ENCODE measurements at regions not wholly inside any gene's neighbourhood (a gene's known extent, or its start where the extent isn't known, plus 50 kb on each side); places are given as distances from the start of the nearest gene placed in this dataset.

DNA sequence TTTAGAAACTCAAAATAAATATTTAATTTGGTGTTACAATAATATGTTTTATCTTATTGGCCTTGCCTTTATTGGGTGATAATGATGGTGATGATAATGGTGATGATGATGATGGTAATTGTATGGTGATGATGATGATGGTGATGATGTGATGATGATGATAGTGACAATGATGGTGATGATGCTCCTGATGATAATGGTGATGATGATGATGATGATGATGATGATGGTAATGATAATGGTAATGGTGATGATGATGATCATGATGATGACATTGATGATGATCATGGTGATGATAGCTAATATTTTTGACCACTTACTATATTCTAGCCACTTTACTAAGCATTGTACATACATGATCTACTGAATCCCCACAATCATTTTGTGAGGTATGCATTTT is 1548.6 kb upstream of the TMEM132C start:
- Histone ChIP-seq H3K18ac (ENCODE audit: low read length) (no peak overlapping the region), H4K8ac (ENCODE audit: low read depth, low read length) (no peak overlapping the region), H3K79me1 (ENCODE audit: low read depth, low read length) (no peaks in the 10 kb centered on the region), H3K4me1 (ENCODE audit: control insufficient read depth in 2 of 2, insufficient read depth in 1 of 2, low read depth in 1 of 2, low read length in 2 of 2) (peaks cover 0 to 4% of the 10 kb centered on the region in 2 donors), H2BK12ac (ENCODE audit: low read length) (no peak overlapping the region), H3K4me3 (ENCODE audit: low read length in 2 of 2) (no peak overlapping the region), H3K23ac (ENCODE audit: low read depth, low read length, poor library complexity) (no peak overlapping the region), H4K91ac (ENCODE audit: low read depth, low read length, poor library complexity) (no peak overlapping the region), H3K27me3 (ENCODE audit: control insufficient read depth in 3 of 3, insufficient read depth in 3 of 3, low read depth in 1 of 3, low read length in 3 of 3) (no peaks in the 10 kb centered on the region), H3K9me3 (replicated peaks in 1 of 2; ENCODE audit: control insufficient read depth in 2 of 2, insufficient read depth in 1 of 2, low read depth in 1 of 2, low read length in 2 of 2) (no peaks in the 10 kb centered on the region), H2AK5ac (ENCODE audit: low read depth, low read length) (no peak overlapping the region), H3K36me3 (replicated peaks in 1 of 2; ENCODE audit: control insufficient read depth in 2 of 2, insufficient read depth in 2 of 2, low read length in 2 of 2) (no peaks in the 10 kb centered on the region), H2BK5ac (ENCODE audit: low read length) (no peak overlapping the region), H3K4ac (ENCODE audit: low read length) (no peak overlapping the region), H3K4me2 (ENCODE audit: insufficient read depth, low read length, poor library complexity, severe bottlenecking) (no peak overlapping the region), H2BK120ac (ENCODE audit: low read depth, low read length) (no peak overlapping the region), H2BK15ac (ENCODE audit: low read length) (no peak overlapping the region), H2AFZ (ENCODE audit: low read length) (no peak overlapping the region), H3K27ac (replicated peaks; ENCODE audit: low read length) (no peak overlapping the region), H3K14ac (ENCODE audit: low read length) (no peak overlapping the region), H3K9ac (ENCODE audit: low read depth, low read length, poor library complexity) (no peak overlapping the region)
- DNase-seq (ENCODE audit: low spot score): no peak

DNA sequence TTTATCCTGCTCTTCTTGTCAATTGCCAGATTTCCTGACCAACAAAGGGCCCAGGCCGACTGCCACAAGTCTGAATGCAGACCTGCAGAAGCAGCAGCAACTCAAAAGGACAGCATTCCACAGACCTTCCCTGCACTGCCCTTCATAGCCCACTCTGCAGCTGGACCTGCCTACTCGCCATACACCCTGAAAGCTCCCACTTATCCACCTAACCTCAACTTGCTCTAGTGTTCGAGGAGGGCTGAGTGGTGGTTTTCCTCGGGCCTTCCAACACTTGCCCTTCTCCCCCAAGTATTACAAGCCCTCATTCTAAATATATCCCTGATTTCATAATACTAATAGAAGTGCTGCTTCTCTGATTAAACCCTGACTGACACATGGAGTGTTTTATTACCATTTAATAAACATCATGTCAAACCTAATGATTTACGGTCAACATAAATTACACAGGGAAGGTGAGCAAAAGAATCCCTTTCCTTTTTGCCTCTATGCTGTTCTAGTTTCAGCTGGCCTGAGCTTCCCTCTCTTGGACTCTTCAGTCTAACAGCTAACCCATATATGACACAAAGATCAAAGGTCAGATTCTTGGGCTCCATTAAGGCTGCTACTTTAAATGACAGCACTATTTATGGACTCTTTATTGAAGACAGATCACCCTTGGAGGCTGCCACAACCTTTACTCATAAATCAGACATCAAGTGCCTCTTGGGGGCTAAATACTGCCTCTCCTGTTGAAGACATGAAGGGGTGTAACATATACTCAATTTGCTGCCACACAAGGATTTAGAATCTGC is 1546.9 kb upstream of the TMEM132C start:
- H3K79me1 ChIP-seq (ENCODE audit: low read depth, low read length): no peaks in the 10 kb centered on the region
- H3K9ac ChIP-seq (ENCODE audit: low read depth, low read length, poor library complexity): no peak overlapping the region
- whole genome bisulfite sequencing, 2 donors (ENCODE audit: extremely low coverage in 2 of 2, insufficient read length in 2 of 2, insufficient replicate concordance in 1 of 2): no CpG with 5 or more reads among the region's 5 CpGs
- DNase-seq (ENCODE audit: low spot score): no peak
- H3K4me2 ChIP-seq (ENCODE audit: insufficient read depth, low read length, poor library complexity, severe bottlenecking): no peak overlapping the region
- H2AK5ac ChIP-seq (ENCODE audit: low read depth, low read length): no peak overlapping the region
- H3K27ac ChIP-seq (replicated peaks; ENCODE audit: low read length): no peak overlapping the region
- no peak overlapping the region for H2AFZ ChIP-seq (ENCODE audit: low read length)
- H3K23ac ChIP-seq (ENCODE audit: low read depth, low read length, poor library complexity): no peak overlapping the region
- H3K18ac ChIP-seq (ENCODE audit: low read length): no peak overlapping the region
- peaks cover 0 to 4% of the 10 kb centered on the region in 2 donors for H3K4me1 ChIP-seq (ENCODE audit: control insufficient read depth in 2 of 2, insufficient read depth in 1 of 2, low read depth in 1 of 2, low read length in 2 of 2)
- no peak overlapping the region for H3K4ac ChIP-seq (ENCODE audit: low read length)
- H3K9me3 ChIP-seq (replicated peaks in 1 of 2; ENCODE audit: control insufficient read depth in 2 of 2, insufficient read depth in 1 of 2, low read depth in 1 of 2, low read length in 2 of 2): peaks cover 0 to 5% of the 10 kb centered on the region in 2 donors
- H2BK12ac ChIP-seq (ENCODE audit: low read length): no peak overlapping the region
- no peak overlapping the region for H2BK5ac ChIP-seq (ENCODE audit: low read length)
- H3K4me3 ChIP-seq (ENCODE audit: low read length in 2 of 2): no peak overlapping the region
- peaks cover 0 to 12% (median 4%) of the 10 kb centered on the region in 3 experiments for H3K27me3 ChIP-seq (ENCODE audit: control insufficient read depth in 3 of 3, insufficient read depth in 3 of 3, low read depth in 1 of 3, low read length in 3 of 3)
- H2BK15ac ChIP-seq (ENCODE audit: low read length): no peak overlapping the region
- no peak overlapping the region for H4K8ac ChIP-seq (ENCODE audit: low read depth, low read length)
- no peaks in the 10 kb centered on the region for H3K36me3 ChIP-seq (replicated peaks in 1 of 2; ENCODE audit: control insufficient read depth in 2 of 2, insufficient read depth in 2 of 2, low read length in 2 of 2)
- H2BK120ac ChIP-seq (ENCODE audit: low read depth, low read length): no peak overlapping the region
- H3K14ac ChIP-seq (ENCODE audit: low read length): no peak overlapping the region
- no peak overlapping the region for H4K91ac ChIP-seq (ENCODE audit: low read depth, low read length, poor library complexity)

DNA sequence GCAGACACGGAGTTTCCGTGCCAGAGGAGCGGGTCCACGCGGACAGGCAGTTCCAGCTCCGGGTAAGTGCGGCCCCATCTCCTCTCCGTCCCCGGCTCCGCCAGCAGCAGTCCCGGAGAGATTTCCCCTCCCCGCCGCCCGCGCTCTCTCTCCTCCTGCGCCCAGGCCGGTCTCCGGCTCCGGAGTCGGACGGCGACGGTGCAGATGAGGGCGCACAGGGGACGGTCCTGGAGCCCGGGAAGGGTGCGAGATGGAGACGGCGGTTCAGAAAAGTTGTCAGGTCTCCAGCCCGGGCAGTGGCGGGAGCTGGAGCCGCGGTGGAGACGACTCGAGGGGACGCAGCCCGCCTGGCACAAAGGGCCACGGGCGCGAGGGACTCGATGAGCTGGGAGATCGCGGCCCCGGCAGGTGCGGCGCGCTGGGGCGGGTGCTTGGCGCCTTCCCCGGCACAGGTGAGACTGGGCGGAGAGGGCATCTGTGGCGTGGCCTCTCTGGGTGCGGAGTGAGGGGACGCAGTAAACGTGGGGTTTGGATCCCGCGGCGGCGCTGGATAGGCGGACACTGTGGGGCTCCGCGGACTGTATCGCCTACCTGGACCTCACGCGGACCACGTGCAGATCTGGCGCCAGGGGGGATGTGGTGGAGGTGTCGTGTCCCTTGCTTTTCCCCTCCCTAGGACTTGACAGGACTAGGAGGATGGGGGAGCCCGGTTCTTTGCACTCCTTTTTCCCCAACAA is 1540.3 kb upstream of the TMEM132C start:
- H2AK5ac ChIP-seq (ENCODE audit: low read depth, low read length): peak overlapping the region; percentile 52
- H3K14ac ChIP-seq (ENCODE audit: low read length): no peak overlapping the region
- no peak overlapping the region for H2BK12ac ChIP-seq (ENCODE audit: low read length)
- peaks cover 19 to 52% (median 41%) of the 10 kb centered on the region in 3 experiments for H3K27me3 ChIP-seq (ENCODE audit: control insufficient read depth in 3 of 3, insufficient read depth in 3 of 3, low read depth in 1 of 3, low read length in 3 of 3)
- no peak overlapping the region for H4K91ac ChIP-seq (ENCODE audit: low read depth, low read length, poor library complexity)
- peaks cover 0 to 14% of the 10 kb centered on the region in 2 donors for H3K4me1 ChIP-seq (ENCODE audit: control insufficient read depth in 2 of 2, insufficient read depth in 1 of 2, low read depth in 1 of 2, low read length in 2 of 2)
- peaks cover 0 to 11% of the 10 kb centered on the region in 2 donors for H3K9me3 ChIP-seq (replicated peaks in 1 of 2; ENCODE audit: control insufficient read depth in 2 of 2, insufficient read depth in 1 of 2, low read depth in 1 of 2, low read length in 2 of 2)
- H2BK120ac ChIP-seq (ENCODE audit: low read depth, low read length): no peak overlapping the region
- no peak overlapping the region for H2AFZ ChIP-seq (ENCODE audit: low read length)
- H3K27ac ChIP-seq (replicated peaks; ENCODE audit: low read length): no peak overlapping the region
- no peak overlapping the region for H2BK5ac ChIP-seq (ENCODE audit: low read length)
- H2BK15ac ChIP-seq (ENCODE audit: low read length): no peak overlapping the region
- peak overlapping the region in 1 of 2 donors; percentile 17 for H3K4me3 ChIP-seq (ENCODE audit: low read length in 2 of 2)
- no peak overlapping the region for H3K9ac ChIP-seq (ENCODE audit: low read depth, low read length, poor library complexity)
- no peaks in the 10 kb centered on the region for H3K36me3 ChIP-seq (replicated peaks in 1 of 2; ENCODE audit: control insufficient read depth in 2 of 2, insufficient read depth in 2 of 2, low read length in 2 of 2)
- DNase-seq (ENCODE audit: low spot score): no peak
- no CpG with 5 or more reads among the region's 69 CpGs for WGBS, 2 donors (ENCODE audit: extremely low coverage in 2 of 2, insufficient read length in 2 of 2, insufficient replicate concordance in 1 of 2)
- peak overlapping the region; percentile 87 for H3K23ac ChIP-seq (ENCODE audit: low read depth, low read length, poor library complexity)
- no peaks in the 10 kb centered on the region for H3K79me1 ChIP-seq (ENCODE audit: low read depth, low read length)
- H4K8ac ChIP-seq (ENCODE audit: low read depth, low read length): no peak overlapping the region
- H3K18ac ChIP-seq (ENCODE audit: low read length): peak overlapping the region; percentile 93
- peak overlapping the region; percentile 72 for H3K4me2 ChIP-seq (ENCODE audit: insufficient read depth, low read length, poor library complexity, severe bottlenecking)
- H3K4ac ChIP-seq (ENCODE audit: low read length): no peak overlapping the region
